IPS-NIHi7 (cell line): ENCODE measurements at regions not wholly inside any gene's neighbourhood (a gene's known extent, or its start where the extent isn't known, plus 50 kb on each side); places are given as distances from the start of the nearest gene placed in this dataset.

ENCODE experiments used
- DNase-seq: peaks from one replicate; pipeline ENCODE4 v3.0.0; 2012; ENCODE audit warnings: mixed read lengths; ENCODE audit errors: extremely low spot score

DNA sequence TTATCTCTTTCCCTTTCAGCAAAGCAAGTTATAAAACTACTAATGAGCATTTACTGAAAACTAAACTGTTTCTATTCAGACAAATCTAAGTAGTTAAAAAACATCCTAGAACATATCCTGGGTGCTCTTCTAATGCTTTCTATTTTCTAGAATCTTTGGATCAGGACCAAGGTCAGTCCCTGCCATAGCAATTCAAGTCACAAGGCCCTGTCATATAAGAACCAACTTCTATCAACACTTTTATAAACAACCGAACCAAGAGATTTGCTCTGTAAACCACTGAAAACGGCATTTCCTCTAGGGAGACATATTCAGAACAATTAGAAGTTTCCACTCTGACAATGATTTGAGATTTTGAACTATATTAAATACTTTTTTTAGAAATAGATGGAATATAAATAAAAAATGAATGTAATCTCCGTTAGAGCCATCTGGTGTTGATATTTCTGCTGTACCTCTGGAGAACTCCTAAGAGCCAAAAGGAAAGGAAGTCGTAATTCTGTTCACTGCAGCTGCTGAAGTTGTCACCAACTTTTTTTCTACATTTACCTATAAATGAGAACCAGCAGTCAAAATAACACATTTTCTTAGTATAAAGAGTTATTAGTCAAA lies 51.4 kb upstream of the LGSN start:
- DNase-seq, result no peak

DNA sequence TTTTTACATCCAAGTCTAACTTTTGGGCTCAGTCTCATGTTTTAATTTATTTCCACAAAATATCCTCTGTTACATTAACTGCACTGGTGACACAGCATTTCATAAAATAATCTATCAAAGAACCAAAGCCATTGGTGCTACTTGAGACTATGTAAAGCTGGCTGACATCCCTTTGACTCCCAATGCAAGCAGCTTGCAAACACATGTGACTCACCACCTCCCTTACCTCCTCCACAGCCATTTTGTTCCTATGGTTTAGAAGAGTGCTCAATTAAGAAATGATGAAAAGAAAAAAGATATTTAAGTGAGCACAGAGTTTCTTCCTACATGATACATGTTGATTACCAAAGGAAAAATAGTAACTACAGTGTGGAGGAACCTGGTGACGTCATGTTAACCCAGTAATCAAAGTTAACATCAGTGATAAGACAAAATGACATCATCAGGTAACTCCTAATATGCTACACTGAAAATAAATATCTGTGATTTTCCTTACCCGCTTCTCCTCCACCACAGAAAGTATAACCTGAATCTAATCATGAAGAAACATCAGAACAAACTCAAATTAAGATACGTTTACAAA lies 53.3 kb upstream of the LGSN start:
- DNase-seq, result no peak

DNA sequence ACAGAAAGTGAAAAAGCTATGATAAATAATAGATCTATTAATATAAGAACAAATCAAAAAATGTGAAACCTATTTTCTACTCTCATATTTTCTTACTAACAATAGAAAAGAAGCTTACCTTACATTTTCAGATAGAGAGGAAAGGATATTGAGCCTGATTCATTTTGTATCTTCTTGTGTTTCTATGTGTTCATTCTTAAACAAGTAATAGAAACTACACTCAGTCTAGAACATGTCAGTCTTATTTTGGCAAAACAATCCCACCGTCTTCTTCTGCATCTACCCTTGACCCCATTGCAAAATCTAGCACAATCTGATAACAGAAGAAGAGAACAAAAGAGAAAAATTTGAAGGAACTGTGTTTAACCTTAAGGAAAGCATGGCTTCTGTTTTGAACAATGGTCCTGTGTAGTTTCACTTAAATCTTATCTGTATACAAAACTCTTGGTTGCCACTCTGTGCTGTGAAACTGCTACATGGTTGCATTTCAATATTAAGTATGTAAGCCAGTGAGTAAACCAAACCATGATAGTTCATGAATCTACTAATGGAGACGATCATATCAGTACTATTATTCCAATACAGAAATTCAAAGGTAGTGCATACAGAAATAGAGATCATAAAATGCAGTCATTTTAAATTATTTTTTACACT lies 69.5 kb upstream of the LGSN start:
- no peak for DNase-seq

DNA sequence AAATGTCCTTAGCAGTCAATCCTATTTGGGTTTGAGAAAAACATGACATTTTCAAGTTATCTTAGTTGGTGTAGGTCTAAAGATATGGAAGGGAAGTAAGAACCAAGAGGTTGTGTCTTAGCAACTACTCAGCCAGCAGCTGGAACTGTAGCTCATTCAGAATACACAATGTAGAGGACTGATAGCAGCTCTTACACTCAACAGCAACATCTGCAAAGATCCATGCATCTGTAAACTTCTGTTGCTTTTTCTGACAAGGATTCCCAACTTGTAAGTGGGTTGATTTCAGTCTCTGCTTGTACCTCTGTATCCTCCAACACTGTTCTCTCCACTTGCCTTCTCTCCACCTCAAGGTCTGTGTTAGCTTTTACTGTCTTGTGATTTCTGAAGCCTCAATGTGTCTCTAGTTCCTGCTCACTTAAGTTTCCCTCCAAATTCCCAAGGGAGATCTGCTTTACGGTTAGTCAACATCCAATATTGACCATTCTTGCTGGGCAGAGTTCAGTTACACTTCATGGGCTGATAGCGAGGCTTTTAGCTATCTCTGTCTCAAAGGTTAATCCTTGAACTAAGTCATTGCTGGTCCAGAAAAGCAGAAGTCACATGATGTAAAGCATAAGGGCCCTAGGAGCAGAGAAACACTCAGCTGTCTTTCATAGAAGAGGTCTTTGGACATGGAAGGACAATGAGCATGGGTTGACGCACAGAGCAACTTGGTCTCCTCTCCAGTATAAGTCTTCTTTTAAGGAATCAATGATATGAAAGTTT lies 71.6 kb upstream of the LGSN start:
- no peak for DNase-seq

DNA sequence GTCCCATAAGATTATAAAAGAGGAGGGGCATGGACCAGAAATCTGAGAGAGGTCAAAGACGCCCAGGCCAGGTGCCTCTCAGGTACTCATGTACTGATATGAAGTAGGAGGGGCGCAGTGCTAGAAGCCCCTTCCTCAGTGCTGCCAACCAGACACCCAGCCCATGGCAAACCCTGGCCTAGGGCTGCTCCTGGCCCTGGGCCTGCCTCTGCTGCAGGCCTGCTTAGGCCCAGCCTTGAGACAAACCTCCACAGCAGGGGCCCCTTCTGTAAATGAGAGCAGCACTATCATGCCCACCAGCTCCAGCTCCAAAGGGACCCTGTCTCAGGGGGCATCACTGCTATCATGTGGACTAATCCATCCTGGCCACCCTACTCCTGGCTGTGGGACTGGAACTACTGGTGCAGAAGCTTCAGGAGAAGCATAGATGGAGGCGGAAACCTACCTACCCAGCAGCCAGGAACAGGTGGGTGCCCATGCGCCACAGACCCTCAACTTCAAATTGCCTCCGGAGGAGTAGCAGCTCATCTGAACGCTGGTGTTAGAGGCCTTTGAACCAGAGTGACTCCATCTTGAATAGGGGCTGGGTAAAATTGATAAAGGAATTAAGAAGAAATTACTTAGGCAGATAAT lies 72.4 kb upstream of the LGSN start:
- no peak for DNase-seq

DNA sequence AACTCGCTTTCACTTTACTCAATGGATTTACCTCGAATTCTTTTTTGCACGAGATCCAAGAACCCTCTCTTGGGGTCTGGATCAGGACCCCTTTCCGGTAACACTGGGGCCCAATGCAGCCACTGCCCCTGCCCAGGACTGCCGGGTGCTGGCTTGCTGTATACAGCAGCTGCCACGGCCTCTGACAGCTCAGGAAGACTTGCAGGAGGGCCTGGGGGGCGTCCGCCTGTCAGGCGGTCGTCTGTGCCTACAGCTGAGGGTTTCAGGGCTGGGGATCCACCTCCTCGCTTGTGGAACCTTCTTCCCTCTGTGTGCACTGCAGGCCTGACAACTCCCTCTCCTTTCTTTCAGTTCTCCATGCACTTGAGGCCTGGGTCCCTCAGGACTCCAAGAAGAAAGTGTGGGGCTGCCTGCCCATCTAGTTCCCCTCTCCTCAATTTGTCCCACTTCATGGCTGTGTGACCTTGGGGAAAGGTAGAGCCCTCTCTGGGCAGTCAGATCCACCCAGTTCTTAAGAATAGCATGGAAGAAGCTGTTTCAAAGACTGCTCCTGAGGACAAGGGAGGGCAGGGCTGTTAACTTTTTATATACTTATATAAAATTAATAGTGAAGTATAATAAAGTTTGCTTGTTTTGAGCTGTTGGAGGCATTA lies 75.0 kb upstream of the LGSN start:
- no peak for DNase-seq

DNA sequence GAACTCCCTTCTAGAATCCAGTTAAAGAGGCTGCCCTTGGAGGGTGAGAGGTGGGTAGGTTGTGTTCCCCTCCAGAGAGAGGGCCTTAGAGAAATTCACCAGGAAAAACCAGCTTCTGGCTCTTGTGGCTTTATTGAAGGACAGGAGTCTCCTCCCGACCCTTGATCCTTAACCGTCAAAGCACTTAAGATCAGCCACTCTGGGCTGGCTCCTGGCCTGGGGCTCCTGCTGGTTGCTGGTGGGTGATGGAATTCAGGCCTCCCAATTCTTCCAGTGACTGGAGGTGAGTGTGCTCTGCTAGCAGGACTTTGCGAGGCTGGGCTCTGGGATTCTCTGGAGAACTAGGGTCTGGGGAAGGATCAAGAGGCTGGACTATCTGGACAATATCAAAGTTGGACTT lies 75.6 kb upstream of the LGSN start:
- peak; percentile 35 for DNase-seq

DNA sequence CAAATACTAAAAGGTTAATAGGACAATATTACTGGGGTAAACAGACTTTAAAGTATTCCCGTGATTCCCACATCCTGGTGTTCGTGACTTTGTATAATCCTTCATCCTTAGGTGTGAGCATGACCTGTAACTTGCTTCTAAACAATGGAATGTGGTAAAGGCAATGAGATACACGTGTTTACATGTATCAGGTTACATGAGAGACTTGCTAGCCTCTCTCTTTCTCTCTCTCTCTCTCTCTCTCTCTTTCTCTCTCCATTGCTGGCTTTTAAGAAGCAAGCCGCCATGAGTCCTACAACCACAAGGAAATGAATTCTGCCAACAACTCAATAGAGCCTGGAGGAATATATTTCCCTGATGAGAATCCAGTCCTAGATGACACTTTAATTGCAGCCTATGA lies 83.9 kb upstream of the LGSN start:
- DNase-seq, result no peak

DNA sequence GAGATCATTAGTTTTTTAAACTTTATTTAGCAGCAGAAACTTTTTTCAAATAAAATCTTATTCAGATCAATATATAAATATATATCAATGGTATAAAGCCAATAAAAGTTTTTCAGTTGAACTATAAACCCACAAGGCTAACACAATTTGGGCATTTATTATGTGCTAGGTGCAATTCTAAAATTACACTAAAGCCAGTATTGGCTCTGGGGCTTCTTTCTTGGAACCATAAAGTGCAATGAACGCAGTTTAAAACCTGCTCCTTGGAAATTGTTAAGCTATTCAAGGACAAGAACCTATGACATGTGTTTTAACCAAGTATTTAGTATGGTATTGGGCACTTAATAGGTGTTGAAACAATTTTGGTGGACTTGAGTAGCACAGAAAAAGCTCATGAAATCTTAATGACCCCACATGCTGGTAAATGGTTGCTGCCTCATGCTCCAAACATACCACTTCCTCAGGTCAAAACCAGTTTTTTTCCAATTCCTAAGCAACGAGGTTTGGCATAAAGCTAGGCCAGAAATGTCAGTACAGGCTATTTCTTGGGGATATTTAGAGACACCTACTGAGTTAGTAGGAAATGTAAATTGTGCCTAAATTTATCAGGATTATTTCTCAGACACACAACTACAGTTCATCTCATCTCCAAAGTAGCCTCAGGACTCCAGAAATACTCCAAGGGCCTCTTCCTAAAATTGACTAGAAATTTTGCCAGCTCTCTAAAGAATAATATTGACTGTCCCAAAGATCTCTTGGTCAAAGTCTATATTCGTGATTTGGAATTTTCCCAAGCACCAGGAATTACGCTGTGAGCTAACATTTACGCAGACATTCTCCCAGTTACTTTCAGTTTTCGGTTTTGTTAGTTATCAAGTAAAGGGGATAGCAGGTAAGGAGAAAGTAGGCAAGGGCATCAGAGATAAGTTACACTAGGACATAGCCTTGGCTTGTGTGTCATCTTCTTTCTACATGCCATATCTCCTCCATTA lies 90.9 kb upstream of the LGSN start:
- DNase-seq, result no peak

DNA sequence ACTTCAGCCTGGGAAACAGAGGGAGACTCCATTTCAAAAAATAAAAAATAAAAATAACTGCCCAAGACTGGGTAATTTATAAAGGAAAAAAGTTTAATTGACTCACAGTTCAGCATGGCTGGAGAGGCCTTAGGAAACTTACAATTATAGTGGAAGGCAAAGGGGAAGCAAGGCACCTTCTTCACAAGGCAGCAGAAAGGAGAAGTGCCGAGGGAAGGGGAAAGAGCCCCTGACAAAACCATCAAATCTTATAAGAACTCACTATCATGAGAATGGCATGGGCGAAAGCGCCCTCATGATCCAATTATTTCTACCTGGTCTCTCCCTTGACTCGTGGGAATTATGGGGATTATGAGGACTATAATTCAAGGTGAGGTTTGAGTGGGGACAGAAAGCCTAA lies 95.5 kb upstream of the LGSN start:
- DNase-seq, result no peak

DNA sequence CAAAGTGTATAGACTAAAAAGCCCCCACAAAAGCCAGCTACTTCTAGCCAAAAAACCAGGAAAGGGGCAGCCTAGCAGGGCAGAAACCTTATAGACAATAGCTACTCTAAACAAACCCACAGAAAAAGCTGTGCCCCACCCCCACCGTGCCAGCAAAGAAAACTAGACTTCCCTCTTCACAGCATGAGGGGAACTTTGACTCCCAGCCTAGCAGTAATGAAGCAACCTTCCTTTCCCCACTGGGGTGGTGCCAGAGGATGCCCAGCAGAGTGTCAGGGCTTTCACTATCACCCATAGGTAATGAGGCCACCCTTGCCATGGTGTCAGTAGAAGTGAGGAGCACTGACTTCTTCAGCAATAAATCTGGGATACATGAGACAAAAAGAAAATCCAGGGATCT lies 99.0 kb upstream of the LGSN start:
- DNase-seq, result no peak

DNA sequence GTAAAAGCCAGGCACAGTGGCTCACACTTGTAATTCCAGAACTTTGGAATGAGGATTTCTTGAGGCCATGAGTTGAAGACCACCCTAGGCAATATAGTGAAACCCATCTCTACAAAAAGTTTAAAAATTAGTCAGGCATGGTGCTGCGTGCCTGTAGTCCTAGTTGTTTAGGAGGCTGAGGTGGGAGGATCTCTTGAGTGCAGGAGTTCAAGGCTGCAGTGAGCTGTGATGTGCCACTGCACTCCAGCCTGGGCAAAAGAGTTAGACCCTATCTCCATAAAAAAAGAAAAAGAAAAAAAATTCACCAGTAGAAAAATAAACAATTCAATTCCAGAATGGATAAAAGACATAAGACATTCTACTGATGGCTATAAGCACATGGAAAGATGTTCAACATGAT lies 104.9 kb upstream of the LGSN start:
- DNase-seq, result no peak

DNA sequence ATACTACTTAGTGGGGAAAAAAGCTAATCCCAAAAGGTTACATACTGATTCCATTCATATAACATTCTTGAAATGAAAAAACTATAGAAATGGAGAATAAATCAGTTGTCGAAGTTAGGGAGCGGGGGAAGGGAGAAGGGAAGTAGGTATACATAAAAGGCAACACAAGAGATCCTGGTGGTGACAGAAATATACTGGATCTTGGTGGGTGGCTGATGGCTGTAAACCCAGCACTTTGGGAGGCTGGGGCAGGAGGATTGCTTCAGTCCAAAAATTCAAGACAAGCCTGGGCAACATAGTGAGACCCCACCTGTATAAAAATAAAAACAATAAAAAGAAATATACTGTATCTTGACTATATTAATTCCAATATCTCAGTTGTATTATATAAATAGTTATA lies 105.7 kb upstream of the LGSN start:
- no peak for DNase-seq

DNA sequence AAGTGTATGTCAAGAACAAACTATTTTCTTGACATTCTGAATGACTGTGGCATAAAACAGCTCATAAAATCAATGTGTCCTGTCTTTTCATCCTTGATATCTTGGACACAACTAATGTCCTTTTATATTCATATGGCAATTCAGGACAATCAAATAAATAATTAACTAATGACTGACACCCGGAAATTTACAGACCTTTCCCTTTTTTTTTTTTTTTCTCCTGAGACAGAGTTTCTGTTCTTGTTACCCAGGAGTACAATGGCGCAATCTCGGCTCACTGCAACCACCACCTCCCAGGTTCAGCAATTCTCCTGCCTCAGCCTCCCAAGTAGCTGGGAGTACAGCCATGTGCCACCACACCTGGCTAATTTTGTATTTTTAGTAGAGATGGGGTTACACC lies 107.1 kb upstream of the LGSN start:
- DNase-seq, result no peak

DNA sequence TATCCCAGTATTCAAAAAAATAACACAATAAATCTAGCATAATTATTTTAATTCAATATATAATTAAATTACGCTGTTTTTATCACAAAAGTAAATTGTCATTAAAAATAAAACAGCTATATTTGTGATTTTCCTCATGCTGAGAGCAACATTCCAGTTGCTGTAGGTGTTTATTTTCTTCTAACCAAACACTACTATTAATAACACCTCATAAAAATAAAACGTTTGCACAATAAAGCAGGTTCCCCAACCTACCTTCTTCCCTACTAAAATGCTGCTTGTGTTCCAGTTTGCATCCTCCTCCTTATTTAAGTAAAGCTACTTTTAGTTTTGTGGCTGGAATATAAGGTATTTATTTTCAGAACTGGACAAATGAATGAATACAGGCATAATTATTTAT lies 108.2 kb upstream of the LGSN start:
- no peak for DNase-seq

DNA sequence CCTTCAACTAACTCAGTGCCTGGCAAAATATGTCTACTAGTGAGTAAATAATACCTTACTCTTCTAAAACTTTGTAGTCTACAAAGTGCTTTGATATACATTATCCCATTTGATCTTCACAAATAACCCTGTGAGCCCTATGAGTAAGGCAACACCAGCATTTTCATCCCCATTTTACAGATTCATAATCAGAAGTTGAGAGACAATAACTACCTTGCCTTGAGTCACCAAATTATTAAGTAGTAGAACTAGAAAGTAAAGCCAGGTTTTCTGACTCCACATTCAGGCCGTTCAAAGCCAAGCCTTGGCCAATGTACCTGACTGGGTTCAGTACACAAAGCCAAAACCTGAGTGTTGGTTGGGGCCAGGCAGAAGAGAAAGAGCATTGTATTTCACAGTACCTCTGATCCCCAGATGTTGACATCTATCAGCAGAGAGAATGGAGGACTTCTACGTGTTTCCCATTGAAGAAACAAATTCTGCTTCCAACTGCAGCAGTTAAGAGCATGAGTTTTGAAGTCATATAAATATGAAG lies 111.3 kb upstream of the LGSN start:
- no peak for DNase-seq

DNA sequence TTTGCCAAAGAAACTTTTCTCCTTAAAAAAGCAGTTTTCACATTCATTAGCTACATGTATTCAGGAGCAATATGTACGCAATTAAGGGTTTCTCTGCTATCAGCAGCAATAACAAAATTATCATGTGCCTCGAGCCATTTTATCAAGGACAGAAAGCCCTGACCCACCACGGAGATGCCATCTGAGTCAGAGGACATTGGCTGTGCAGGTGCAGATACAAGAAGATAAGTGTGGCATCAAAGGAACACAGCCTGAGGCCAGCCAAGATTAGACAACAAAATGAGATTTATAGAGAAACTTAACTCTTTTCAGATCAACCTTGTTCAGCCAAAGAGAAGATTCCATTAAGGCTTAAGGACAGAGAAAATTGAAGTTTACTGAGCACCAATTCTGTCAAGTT lies 115.2 kb upstream of the LGSN start:
- DNase-seq, result no peak

DNA sequence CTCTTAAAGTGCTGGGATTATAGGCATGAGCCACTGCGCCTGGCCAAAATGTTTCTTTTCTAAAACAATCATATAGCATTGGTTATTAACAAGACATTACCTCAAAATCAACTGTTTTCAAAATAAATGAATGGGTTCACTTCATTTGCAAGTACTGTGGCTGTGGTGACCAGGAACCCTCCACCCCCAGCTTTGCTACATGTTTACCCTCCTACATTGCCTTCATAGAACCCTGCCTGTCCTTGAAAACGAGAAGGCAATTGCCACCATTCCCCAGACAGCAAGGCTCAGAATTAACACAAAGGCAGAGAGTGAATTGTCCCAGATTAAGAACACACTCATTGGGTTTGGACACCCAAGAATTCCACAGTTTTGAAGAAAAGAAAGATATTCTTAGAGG lies 116.6 kb upstream of the LGSN start:
- DNase-seq, result no peak

DNA sequence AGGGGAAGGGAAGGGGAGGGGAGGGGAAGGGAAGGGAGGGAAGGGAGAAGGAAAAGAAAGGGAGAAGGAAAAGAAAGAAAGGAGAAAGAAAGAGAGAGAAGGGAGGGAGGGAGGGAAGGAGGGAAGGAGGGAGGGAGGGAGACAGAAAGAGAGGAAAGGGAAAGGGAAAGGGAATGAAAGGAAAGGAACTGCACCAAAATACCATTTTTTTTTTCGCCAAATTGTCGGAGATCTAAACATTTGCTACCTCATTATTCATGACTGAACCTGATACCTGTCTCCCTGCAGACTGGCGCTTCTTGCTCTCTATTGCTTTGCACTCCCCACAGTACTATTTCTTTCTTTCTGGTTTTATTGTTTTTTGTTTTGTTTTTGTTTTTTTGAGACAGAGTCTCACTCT lies 117.3 kb upstream of the LGSN start:
- DNase-seq, result no peak

DNA sequence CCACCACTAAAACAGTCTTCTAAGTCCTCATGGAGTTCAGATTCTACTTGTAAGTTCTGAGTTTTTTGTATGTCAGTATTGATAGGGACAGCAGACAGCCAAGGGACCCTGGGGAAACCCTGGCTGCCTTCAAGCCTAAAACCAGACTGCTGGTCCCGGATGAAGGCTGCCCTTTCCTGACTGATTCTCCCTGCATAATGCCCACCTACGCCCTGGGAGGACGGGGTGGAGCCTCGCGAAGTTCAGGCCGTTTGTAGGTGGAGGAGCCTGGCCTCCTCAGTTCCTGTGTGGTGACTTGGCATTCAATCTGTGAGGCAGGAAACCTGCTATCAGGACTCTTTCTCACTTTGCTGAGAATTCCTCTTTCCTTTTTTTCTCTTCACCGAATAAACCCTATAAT lies 120.3 kb upstream of the LGSN start:
- no peak for DNase-seq
